Heart right ventricle (tissue), 16 donors: ENCODE measurements at regions not wholly inside any gene's neighbourhood (a gene's known extent, or its start where the extent isn't known, plus 50 kb on each side); places are given as distances from the start of the nearest gene placed in this dataset.

ENCODE experiments used
- ATAC-seq, 8 donors: fragments of 200-7000 bp; cut with Tn5 transposase; one replicate each; pipeline ENCODE4 v1.9.1; 2020; ENCODE audit warnings: mild to moderate bottlenecking in 8 of 8, moderate library complexity in 8 of 8, moderate number of reproducible peaks in 1 of 8
- DNase-seq, 2 donors: peaks; one replicate each; pipeline ENCODE4 v3.0.0-alpha.2; 2020
- H3K27ac ChIP-seq, 10 donors: fragments of 200-600 bp; sonication (generic) in 2 of 10; one replicate each; pipeline versions ENCODE4 v1.5.0 to v1.8.0; 2020 to 2022; ENCODE audit warnings: mild to moderate bottlenecking in 3 of 10
- H3K27me3 ChIP-seq, 7 donors: fragments of 200-600 bp; one replicate each; pipeline ENCODE4 v1.8.0; 2021 to 2022; ENCODE audit warnings: mild to moderate bottlenecking in 2 of 7
- H3K36me3 ChIP-seq, 9 donors: fragments of 200-600 bp; sonication (generic) in 1 of 9; one replicate each; pipeline versions ENCODE4 v1.5.0 to v1.8.0; 2020 to 2022; ENCODE audit warnings: mild to moderate bottlenecking in 2 of 9
- H3K4me1 ChIP-seq, 9 donors: fragments of 200-600 bp; sonication (generic) in 1 of 9; one replicate each; pipeline versions ENCODE4 v1.5.0 to v1.8.0; 2020 to 2022; ENCODE audit warnings: mild to moderate bottlenecking in 4 of 9
- H3K4me3 ChIP-seq, 10 donors: fragments of 200-600 bp; sonication (generic) in 2 of 10; one replicate each; pipeline versions ENCODE4 v1.5.0 to v1.8.0; 2020 to 2022; ENCODE audit warnings: mild to moderate bottlenecking in 7 of 10, moderate library complexity in 2 of 10
- H3K9me3 ChIP-seq, 11 donors: fragments of 200-600 bp in 10 of 11; sonication (generic) in 2 of 11; one replicate each; pipeline versions ENCODE4 v1.5.0 to v1.8.0; 2013 to 2022; ENCODE audit warnings: mild to moderate bottlenecking in 2 of 11, control low read depth in 1 of 11, moderate library complexity in 1 of 11
- CTCF ChIP-seq, 9 donors: fragments of 200-600 bp; sonication (generic) in 2 of 9; IDR thresholded peaks; one replicate each; pipeline versions ENCODE4 v1.5.0 to v1.8.0; 2021 to 2022; ENCODE audit warnings: antibody characterized with exemption in 9 of 9, mild to moderate bottlenecking in 5 of 9, moderate library complexity in 1 of 9
- WGBS, 2 donors: extraction: QIAGEN DNeasy Blood & Tissue Kit; methylation state at CpG; one replicate each; pipeline ENCODE4 v1.1.7; 2013; ENCODE audit warnings: inconsistent platforms in 1 of 2; 5-methylcytosine and 5-hydroxymethylcytosine counted together
- intact Hi-C, 10 donors: fragments of 100-400 bp; cut with DNase I; formaldehyde crosslinking; loops; one replicate each; pipeline versions ENCODE4 v1.11.1 to v1.14.2; 2022
- donor health status: Arrhythmogenic right ventricular cardiomyopathy.
- donor health status: ischemic (EF 13 %, LVEDD 7.1; RV severe dilation, severe dysfunction).
- donor health status: healthy with polysubstance abuse.
- donor health status: DM: no; HTN: yes; CAD: no.
- donor health status: DM: no; HTN: no; CAD: no.
- donor health status: ischemic (EF 25% LVEDD 6.9; RV normal size, moderate dysfunction).
- donor health status: ischemic (EF 25% LVEDD 5.7; RV mildly dilated, moderate dysfunction).
- donor health status: healthy.
- donor health status: DM: yes; HTN: yes; CAD: no.
- donor health status: Ischemic cardiomyopathy.
- donor health status: ischemic (EF 35%, LVEDD 5.7; RV mildly dilated, moderate dysfunction).
- donor health status: nonischemic (EF 11% LVEDD 7.7; RV severe dilation, severe dysfunction).
- donor health status: DM: yes; HTN: yes; CAD: no.
- donor health status: PGD.
- donor health status: ischemic (EF 29% LVEDD 5.4; RV normal size, mild dysfunction).
- donor health status: nonischemic (EF 23%, LVEDD 6.1; RV moderate dilation, normal function).

GRCh38 chr1:94648225-94649007 is 106.9 kb upstream of the F3 start:
- peaks cover 0 to 14% (median 0%) of the 10 kb centered on the region in 9 donors for H3K4me1 ChIP-seq
- no peaks in the 10 kb centered on the region for H3K27me3 ChIP-seq
- H3K4me3 ChIP-seq = no peak overlapping the region
- no peak overlapping the region for H3K27ac ChIP-seq
- WGBS, 2 donors = 57 to 64% methylated on average over 14 of the region's 14 CpGs
- no peaks in the 10 kb centered on the region for H3K36me3 ChIP-seq
- DNase-seq (no peak), ATAC-seq (peak in 6 of 8 donors; percentile 29 to 77 (median 58))
- intact Hi-C loops = no loop called here
- H3K9me3 ChIP-seq = no peaks in the 10 kb centered on the region
- TF ChIP-seq CTCF (IDR thresholded peaks at IDR 0.05) = no peak

- no peak for TF ChIP-seq CTCF (IDR thresholded peaks at IDR 0.05)
- no peak for DNase-seq
- no peak overlapping the region for H3K4me3 ChIP-seq
- no peaks in the 10 kb centered on the region for H3K36me3 ChIP-seq
- H3K4me1 ChIP-seq = peaks cover 0 to 12% (median 0%) of the 10 kb centered on the region in 9 donors
- no peak for ATAC-seq
- 85 to 90% methylated on average over 6 of the region's 6 CpGs for WGBS, 2 donors
- H3K9me3 ChIP-seq = no peaks in the 10 kb centered on the region
- intact Hi-C loops = no loop called here
- no peaks in the 10 kb centered on the region for H3K27me3 ChIP-seq
- H3K27ac ChIP-seq = no peak overlapping the region
Observed at GRCh38 chr1:94646786-94647555, 105.4 kb upstream of the F3 start.

- H3K27ac ChIP-seq = no peak overlapping the region
- no peaks in the 10 kb centered on the region for H3K9me3 ChIP-seq
- no peaks in the 10 kb centered on the region for H3K27me3 ChIP-seq
- intact Hi-C loops = no loop called here
- H3K4me1 ChIP-seq = peaks cover 0 to 12% (median 0%) of the 10 kb centered on the region in 9 donors
- no peak for ATAC-seq
- H3K36me3 ChIP-seq = no peaks in the 10 kb centered on the region
- TF ChIP-seq CTCF (IDR thresholded peaks at IDR 0.05) = no peak
- 95 to 98% methylated on average over 4 of the region's 4 CpGs for WGBS, 2 donors
- DNase-seq = no peak
- H3K4me3 ChIP-seq = no peak overlapping the region
Observed at GRCh38 chr1:94646141-94646643, 104.6 kb upstream of the F3 start.

DNA sequence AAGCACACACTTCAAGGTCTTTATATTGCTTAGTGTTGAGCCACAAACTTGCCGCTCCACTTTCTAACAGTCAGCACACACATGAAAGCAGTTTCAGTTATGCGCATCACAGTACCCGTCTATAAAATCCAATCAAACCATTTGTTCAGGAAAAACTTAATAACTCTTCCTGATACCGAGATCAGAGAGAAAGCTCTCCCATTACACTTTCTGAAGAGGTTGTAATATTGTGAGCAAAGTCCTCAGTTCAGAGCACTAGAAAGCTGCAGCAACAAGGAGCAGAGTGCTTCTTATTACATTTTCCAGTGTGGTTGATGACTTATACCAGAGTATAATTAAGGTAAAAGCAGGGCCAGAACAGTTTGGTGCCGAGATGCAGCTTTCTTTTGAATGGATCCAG is 102.8 kb upstream of the F3 start:
- ATAC-seq (no peak), DNase-seq (no peak)
- Histone ChIP-seq H3K9me3 (peaks cover 0 to 10% (median 0%) of the 10 kb centered on the region in 11 donors), H3K36me3 (no peaks in the 10 kb centered on the region), H3K4me3 (no peak overlapping the region), H3K4me1 (peaks cover 0 to 12% (median 0%) of the 10 kb centered on the region in 9 donors), H3K27ac (no peak overlapping the region), H3K27me3 (no peaks in the 10 kb centered on the region)
- intact Hi-C loops = no loop called here
- TF ChIP-seq CTCF (IDR thresholded peaks at IDR 0.05) = no peak
- 92 to 93% methylated on average over 5 of the region's 5 CpGs for WGBS, 2 donors
